ENCODE measurements at regions not wholly inside any gene's neighbourhood (a gene's known extent, or its start where the extent isn't known, plus 50 kb on each side); places are given as distances from the start of the nearest gene placed in this dataset.

GRCh38 chr2:147603447-147603846 is 241.4 kb upstream of the ACVR2A start:
- WGBS (ENCODE audit: insufficient coverage) = no CpG with 5 or more reads among the region's 1 CpG
- Mint-ChIP-seq H3K4me1 (no peaks in the 10 kb centered on the region), H3K9me3 (ENCODE audit: insufficient read depth) (no peaks in the 10 kb centered on the region), H3K27me3 (no peaks in the 10 kb centered on the region), H3K27ac (no peak overlapping the region), H3K4me3 (no peak overlapping the region)
- intact Hi-C loops (cut with micrococcal nuclease) = no loop called here
- ATAC-seq (ENCODE audit: low read depth) = no peak
- Histone ChIP-seq H3K27ac (ENCODE audit: low read length in 2 of 2) (no peak overlapping the region), H3K36me3 (replicated peaks in 1 of 2; ENCODE audit: control extremely low read depth in 1 of 2, control insufficient read depth in 1 of 2, extremely low read depth in 1 of 2, insufficient read depth in 2 of 2, low read length in 1 of 2) (no peaks in the 10 kb centered on the region), H4K20me1 (ENCODE audit: control insufficient read depth, insufficient read depth, low read length, poor library complexity, severe bottlenecking) (no peaks in the 10 kb centered on the region), H3K27me3 (replicated peaks in 1 of 4; ENCODE audit: control extremely low read depth in 1 of 4, control insufficient read depth in 3 of 4, insufficient read depth in 4 of 4, low read length in 3 of 4) (no peaks in the 10 kb centered on the region), H3K79me2 (ENCODE audit: control insufficient read depth, insufficient read depth, low read length) (no peaks in the 10 kb centered on the region), H3K4me1 (ENCODE audit: control insufficient read depth in 2 of 2, insufficient read depth in 2 of 2, low read length in 2 of 2) (no peaks in the 10 kb centered on the region), H3K9me3 (ENCODE audit: control extremely low read depth in 1 of 3, control insufficient read depth in 2 of 3, insufficient read depth in 1 of 3, low read length in 2 of 3) (no peaks in the 10 kb centered on the region), H3K4me2 (replicated peaks; ENCODE audit: low read depth, low read length, poor library complexity, severe bottlenecking) (no peak overlapping the region), H2AFZ (ENCODE audit: insufficient read depth, low read depth, low read length, poor library complexity, severe bottlenecking) (no peak overlapping the region), H3K4me3 (ENCODE audit: control extremely low read depth in 1 of 5, extremely low read depth in 1 of 5, insufficient read depth in 1 of 5, low read depth in 2 of 5, low read length in 4 of 5) (no peak overlapping the region), H3K9ac (ENCODE audit: low read length) (no peak overlapping the region)
- TF ChIP-seq CTCF (IDR thresholded peaks at IDR 0.05) (no peak), EZH2 (IDR thresholded peaks at IDR 0.05; ENCODE audit: borderline replicate concordance, insufficient read depth, low read depth, low read length, poor library complexity, severe bottlenecking) (no peak)
- no peak for DNase-seq
- POLR2A ChIA-PET = no interaction called here
- CTCF ChIA-PET = no interaction called here

GRCh38 chr2:147600646-147601045 is 244.2 kb upstream of the ACVR2A start:
- ChIA-PET POLR2A (no interaction called here), CTCF (no interaction called here)
- Mint-ChIP-seq H3K27me3 (no peaks in the 10 kb centered on the region), H3K9me3 (ENCODE audit: insufficient read depth) (no peaks in the 10 kb centered on the region), H3K4me3 (no peak overlapping the region), H3K27ac (no peak overlapping the region), H3K4me1 (no peaks in the 10 kb centered on the region)
- intact Hi-C loops (cut with micrococcal nuclease) = no loop called here
- Histone ChIP-seq H3K9me3 (ENCODE audit: control extremely low read depth in 1 of 3, control insufficient read depth in 2 of 3, insufficient read depth in 1 of 3, low read length in 2 of 3) (no peaks in the 10 kb centered on the region), H3K36me3 (replicated peaks in 1 of 2; ENCODE audit: control extremely low read depth in 1 of 2, control insufficient read depth in 1 of 2, extremely low read depth in 1 of 2, insufficient read depth in 2 of 2, low read length in 1 of 2) (no peaks in the 10 kb centered on the region), H3K9ac (ENCODE audit: low read length) (no peak overlapping the region), H3K27ac (ENCODE audit: low read length in 2 of 2) (no peak overlapping the region), H3K4me2 (replicated peaks; ENCODE audit: low read depth, low read length, poor library complexity, severe bottlenecking) (no peak overlapping the region), H3K79me2 (ENCODE audit: control insufficient read depth, insufficient read depth, low read length) (no peaks in the 10 kb centered on the region), H4K20me1 (ENCODE audit: control insufficient read depth, insufficient read depth, low read length, poor library complexity, severe bottlenecking) (no peaks in the 10 kb centered on the region), H3K4me1 (ENCODE audit: control insufficient read depth in 2 of 2, insufficient read depth in 2 of 2, low read length in 2 of 2) (no peaks in the 10 kb centered on the region), H2AFZ (ENCODE audit: insufficient read depth, low read depth, low read length, poor library complexity, severe bottlenecking) (no peak overlapping the region), H3K27me3 (replicated peaks in 1 of 4; ENCODE audit: control extremely low read depth in 1 of 4, control insufficient read depth in 3 of 4, insufficient read depth in 4 of 4, low read length in 3 of 4) (no peaks in the 10 kb centered on the region), H3K4me3 (ENCODE audit: control extremely low read depth in 1 of 5, extremely low read depth in 1 of 5, insufficient read depth in 1 of 5, low read depth in 2 of 5, low read length in 4 of 5) (no peak overlapping the region)
- 71% methylated on average over 1 of the region's 5 CpGs for WGBS (ENCODE audit: insufficient coverage)
- DNase-seq (no peak), ATAC-seq (ENCODE audit: low read depth) (no peak)
- TF ChIP-seq CTCF (IDR thresholded peaks at IDR 0.05) (no peak), EZH2 (IDR thresholded peaks at IDR 0.05; ENCODE audit: borderline replicate concordance, insufficient read depth, low read depth, low read length, poor library complexity, severe bottlenecking) (no peak)
